HCT116 (cell line): ENCODE measurements at regions not wholly inside any gene's neighbourhood (a gene's known extent, or its start where the extent isn't known, plus 50 kb on each side); places are given as distances from the start of the nearest gene placed in this dataset.

Experiments
- ATAC-seq: fragments of 200-7000 bp; cut with Tn5 transposase; 2 replicates; pipeline ENCODE4 v1.9.1; 2020; ENCODE audit warnings: mild to moderate bottlenecking, moderate library complexity
- BruUV-seq: library from RNA; stranded (reverse); fragments of 400-500 nt; replicated peaks from 2 replicates; lab custom pipeline; 2021; lab: Mats Ljungman, UMichigan
- CTCF ChIA-PET: fragments of 300-600 bp; sonication (Branson Sonifier 250); formaldehyde crosslinking; loops from one replicate; lab custom pipeline; 2021; ENCODE audit warnings: antibody characterized with exemption; lab: Charles Lee
- POLR2A ChIA-PET: fragments of 300-600, 350-600 bp; sonication (Branson Sonifier 250); formaldehyde crosslinking; loops from one replicate; lab custom pipeline; 2021; ENCODE audit warnings: antibody characterized with exemption; lab: Charles Lee
- RAD21 ChIA-PET, 2 experiments: fragments of 300-600 bp; sonication (Branson Sonifier 250); formaldehyde crosslinking; loops; one replicate each; lab custom pipeline; 2023; ENCODE audit warnings: low total read pairs in 2 of 2; ENCODE audit not compliant: uncharacterized antibody in 2 of 2, unreplicated experiment in 2 of 2, low non-redundant PET in 1 of 2; lab: Charles Lee
- DNase-seq: peaks from one replicate; pipeline ENCODE4 v3.0.0-alpha.2; 2010; ENCODE audit warnings: low read depth, low spot score
- H2AFZ ChIP-seq: fragments of 200-600 bp; shearing (Covaris generic), sonication (generic); 2 replicates; pipeline ENCODE4 v1.6.1; 2017; ENCODE audit warnings: low read depth, mixed run types, mixed read lengths, antibody characterized with exemption, low read length; ENCODE audit not compliant: poor library complexity, severe bottlenecking
- H3K27ac ChIP-seq: 2 replicates; pipeline ENCODE4 v1.5.1; 2012; ENCODE audit warnings: low read depth, low read length
- H3K27me3 ChIP-seq: fragments of 200-600 bp; sonication (generic); 2 replicates; pipeline ENCODE4 v1.6.1; 2016; ENCODE audit warnings: mixed run types, low read length, mixed read lengths; ENCODE audit not compliant: insufficient read depth
- H3K36me3 ChIP-seq, 2 experiments: fragments of 200-500 bp in 1 of 2; fragments of 200-600 bp in 1 of 2; sonication (Bioruptor generic) in 1 of 2; sonication (generic) in 1 of 2; 2 replicates each; pipeline versions ENCODE4 v1.5.1 to v1.6.1; 2014 to 2016; ENCODE audit warnings: low read length in 2 of 2, inconsistent platforms in 1 of 2, mixed read lengths in 1 of 2, mixed run types in 1 of 2; ENCODE audit not compliant: insufficient read depth in 2 of 2, control insufficient read depth in 1 of 2
- H3K4me1 ChIP-seq, 2 experiments: fragments of 200-600 bp in 1 of 2; sonication (generic) in 1 of 2; 2 replicates each; pipeline versions ENCODE4 v1.5.1 to v1.6.1; 2012 to 2017; ENCODE audit warnings: low read length in 2 of 2, inconsistent platforms in 1 of 2, mild to moderate bottlenecking in 1 of 2, mixed read lengths in 1 of 2, mixed run types in 1 of 2, moderate library complexity in 1 of 2; ENCODE audit not compliant: insufficient read depth in 2 of 2, control insufficient read depth in 1 of 2
- H3K4me2 ChIP-seq: fragments of 200-600 bp; sonication (generic); 2 replicates; pipeline ENCODE4 v1.6.1; 2017; ENCODE audit warnings: mixed run types, low read length, mixed read lengths
- H3K4me3 ChIP-seq, 2 experiments: fragments of 200-600 bp in 1 of 2; sonication (generic) in 1 of 2; replicated peaks in 1 of 2; 2 replicates each; pipeline ENCODE4 v1.5.1; 2011 to 2016; ENCODE audit warnings: low read length in 2 of 2, control low read depth in 1 of 2, low read depth in 1 of 2, mild to moderate bottlenecking in 1 of 2, mixed read lengths in 1 of 2, mixed run types in 1 of 2
- H3K79me2 ChIP-seq: fragments of 200-600 bp; sonication (generic); 2 replicates; pipeline ENCODE4 v1.6.1; 2017; ENCODE audit warnings: mild to moderate bottlenecking, mixed run types, low read length, moderate library complexity, mixed read lengths; ENCODE audit not compliant: insufficient read depth
- H3K9ac ChIP-seq: fragments of 200-600 bp; sonication (generic); 2 replicates; pipeline ENCODE4 v1.6.1; 2016; ENCODE audit warnings: low read length, mixed read lengths
- H3K9me2 ChIP-seq: fragments of 200-600 bp; sonication (generic), shearing (Covaris generic); 2 replicates; pipeline ENCODE4 v1.6.1; 2017; ENCODE audit warnings: mixed run types, mild to moderate bottlenecking, moderate library complexity; ENCODE audit not compliant: insufficient read depth
- H3K9me3 ChIP-seq, 2 experiments: fragments of 200-500 bp in 1 of 2; fragments of 200-600 bp in 1 of 2; sonication (Bioruptor generic) in 1 of 2; sonication (generic) in 1 of 2; 2 replicates each; pipeline ENCODE4 v1.6.1; 2014 to 2017; ENCODE audit warnings: low read length in 2 of 2, mixed read lengths in 2 of 2, inconsistent platforms in 1 of 2, low read depth in 1 of 2, mild to moderate bottlenecking in 1 of 2, mixed run types in 1 of 2, moderate library complexity in 1 of 2; ENCODE audit not compliant: control insufficient read depth in 1 of 2, insufficient read depth in 1 of 2
- H4K20me1 ChIP-seq: fragments of 200-600 bp; sonication (generic), shearing (Covaris generic); 2 replicates; pipeline ENCODE4 v1.6.1; 2017; ENCODE audit warnings: mixed run types, mild to moderate bottlenecking, moderate library complexity; ENCODE audit not compliant: insufficient read depth
- CBX3 ChIP-seq: IDR thresholded peaks from 2 replicates; pipeline ENCODE4 v1.6.1; 2012; ENCODE audit warnings: low read depth
- CEBPB ChIP-seq: IDR thresholded peaks from 2 replicates; pipeline ENCODE4 v1.6.1; 2012; ENCODE audit warnings: low read depth
- ELF1 ChIP-seq: IDR thresholded peaks from 2 replicates; pipeline ENCODE4 v1.6.1; 2012; ENCODE audit warnings: low read depth, borderline replicate concordance
- EZH2 ChIP-seq: fragments of 200-600 bp; sonication (generic); IDR thresholded peaks from 2 replicates; pipeline ENCODE4 v1.6.1; 2017; ENCODE audit warnings: antibody characterized with exemption, mixed run types
- EZH2phosphoT487 ChIP-seq: fragments of 200-600 bp; IDR thresholded peaks from 2 replicates; pipeline ENCODE4 v1.6.1; 2018; ENCODE audit warnings: antibody characterized with exemption, borderline replicate concordance
- FOSL1 ChIP-seq: IDR thresholded peaks from 2 replicates; pipeline ENCODE4 v1.6.1; 2012; ENCODE audit warnings: low read depth
- MAX ChIP-seq: IDR thresholded peaks from 2 replicates; pipeline ENCODE4 v1.6.1; 2012
- POLR2AphosphoS5 ChIP-seq: IDR thresholded peaks from 2 replicates; pipeline ENCODE4 v1.6.1; 2011; ENCODE audit warnings: mild to moderate bottlenecking, low read depth, low read length, moderate library complexity
- RAD21 ChIP-seq: IDR thresholded peaks from 2 replicates; pipeline ENCODE4 v1.6.1; 2012; ENCODE audit warnings: low read depth, mild to moderate bottlenecking
- SIN3A ChIP-seq: IDR thresholded peaks from 2 replicates; pipeline ENCODE4 v1.6.1; 2012; ENCODE audit warnings: low read depth
- SP1 ChIP-seq: IDR thresholded peaks from 2 replicates; pipeline ENCODE4 v1.6.1; 2012; ENCODE audit warnings: low read depth
- YY1 ChIP-seq: IDR thresholded peaks from 2 replicates; pipeline ENCODE4 v1.6.1; 2011; ENCODE audit warnings: low read length, low read depth, moderate library complexity, mild to moderate bottlenecking; ENCODE audit not compliant: insufficient replicate concordance; ENCODE audit errors: extremely low read depth
- ZBTB33 ChIP-seq: IDR thresholded peaks from 2 replicates; pipeline ENCODE4 v1.6.1; 2011; ENCODE audit warnings: mild to moderate bottlenecking, low read length, moderate library complexity; ENCODE audit not compliant: insufficient replicate concordance; ENCODE audit errors: extremely low read depth
- ZFX ChIP-seq: fragments of 450-650 bp; IDR thresholded peaks from 2 replicates; pipeline ENCODE4 v1.6.1; 2017
- intact Hi-C: fragments of 100-400 bp; cut with micrococcal nuclease; formaldehyde crosslinking; loops from 2 replicates; pipeline ENCODE4 v1.10.0; 2022
- TF ChIP-seq, protein P1 (sequence below): IDR thresholded peaks from 2 replicates; pipeline ENCODE4 v1.6.1; 2012
- TF ChIP-seq, protein P2 (sequence below), 3 experiments: fragments of 200-600 bp in 1 of 3; sonication (generic) in 1 of 3; IDR thresholded peaks in 2 of 3; conservative IDR thresholded peaks in 1 of 3; 2 replicates each; pipeline ENCODE4 v1.5.1; 2012 to 2017; ENCODE audit warnings: low read depth in 2 of 3, low read length in 2 of 3, antibody characterized with exemption in 1 of 3, borderline replicate concordance in 1 of 3, control low read depth in 1 of 3, mild to moderate bottlenecking in 1 of 3, mixed read lengths in 1 of 3, mixed run types in 1 of 3, moderate library complexity in 1 of 3; ENCODE audit not compliant: insufficient read depth in 1 of 3

GRCh38 chr3:139099968-139100817, 55.5 kb upstream of the PRR23C start (continued):
- no peak for TF ChIP-seq FOSL1

DNA sequence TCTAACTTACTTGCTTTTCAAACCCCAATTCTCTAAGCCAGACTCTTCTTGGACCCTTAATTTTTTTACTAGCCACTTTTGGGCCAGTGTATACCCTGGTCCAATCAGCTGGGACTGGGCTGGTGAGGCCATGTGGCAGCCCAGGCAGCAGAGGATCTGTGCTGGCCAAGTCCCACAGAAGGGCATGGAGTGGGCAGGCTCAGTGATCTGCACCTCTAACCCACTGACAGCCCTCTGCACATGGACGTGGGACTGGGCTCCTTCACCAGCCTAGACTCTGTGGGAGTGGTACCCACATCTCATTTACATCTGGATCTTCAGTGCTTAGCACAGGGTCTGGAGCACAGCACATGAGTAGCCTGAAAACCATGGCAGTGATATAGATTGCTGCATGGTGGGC, 56.1 kb upstream of the PRR23C start:
- Histone ChIP-seq H4K20me1 (no peaks in the 10 kb centered on the region), H3K4me2 (no peak overlapping the region), H3K4me1 (no peaks in the 10 kb centered on the region), H3K27ac (no peak overlapping the region), H3K79me2 (no peaks in the 10 kb centered on the region), H3K27me3 (no peaks in the 10 kb centered on the region), H3K9me3 (no peaks in the 10 kb centered on the region), H3K9me2 (no peaks in the 10 kb centered on the region), H3K36me3 (no peaks in the 10 kb centered on the region), H2AFZ (no peak overlapping the region), H3K9ac (no peak overlapping the region), H3K4me3 (no peak overlapping the region)
- DNase-seq (no peak), ATAC-seq (no peak)
- BruUV-seq, result no TSS peak
- no peak for TF ChIP-seq CBX3
- TF ChIP-seq, protein P1, sequence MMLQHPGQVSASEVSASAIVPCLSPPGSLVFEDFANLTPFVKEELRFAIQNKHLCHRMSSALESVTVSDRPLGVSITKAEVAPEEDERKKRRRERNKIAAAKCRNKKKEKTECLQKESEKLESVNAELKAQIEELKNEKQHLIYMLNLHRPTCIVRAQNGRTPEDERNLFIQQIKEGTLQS, result no peak
- TF ChIP-seq ZBTB33, result no peak
- TF ChIP-seq, protein P2, sequence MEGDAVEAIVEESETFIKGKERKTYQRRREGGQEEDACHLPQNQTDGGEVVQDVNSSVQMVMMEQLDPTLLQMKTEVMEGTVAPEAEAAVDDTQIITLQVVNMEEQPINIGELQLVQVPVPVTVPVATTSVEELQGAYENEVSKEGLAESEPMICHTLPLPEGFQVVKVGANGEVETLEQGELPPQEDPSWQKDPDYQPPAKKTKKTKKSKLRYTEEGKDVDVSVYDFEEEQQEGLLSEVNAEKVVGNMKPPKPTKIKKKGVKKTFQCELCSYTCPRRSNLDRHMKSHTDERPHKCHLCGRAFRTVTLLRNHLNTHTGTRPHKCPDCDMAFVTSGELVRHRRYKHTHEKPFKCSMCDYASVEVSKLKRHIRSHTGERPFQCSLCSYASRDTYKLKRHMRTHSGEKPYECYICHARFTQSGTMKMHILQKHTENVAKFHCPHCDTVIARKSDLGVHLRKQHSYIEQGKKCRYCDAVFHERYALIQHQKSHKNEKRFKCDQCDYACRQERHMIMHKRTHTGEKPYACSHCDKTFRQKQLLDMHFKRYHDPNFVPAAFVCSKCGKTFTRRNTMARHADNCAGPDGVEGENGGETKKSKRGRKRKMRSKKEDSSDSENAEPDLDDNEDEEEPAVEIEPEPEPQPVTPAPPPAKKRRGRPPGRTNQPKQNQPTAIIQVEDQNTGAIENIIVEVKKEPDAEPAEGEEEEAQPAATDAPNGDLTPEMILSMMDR (IDR thresholded peaks at IDR 0.05 in 2 of 3, conservative IDR thresholded peaks at IDR 0.05 in 1 of 3; ENCODE audit: borderline replicate concordance in 1 of 3, insufficient read depth in 1 of 3, low read depth in 2 of 3, low read length in 2 of 3), result no peak
- TF ChIP-seq EZH2, result no peak
- no peak for TF ChIP-seq MAX
- TF ChIP-seq SP1, result no peak
- no peak for TF ChIP-seq ZFX
- TF ChIP-seq POLR2AphosphoS5, result no peak
- no peak for TF ChIP-seq CEBPB
- no peak for TF ChIP-seq FOSL1
- no peak for TF ChIP-seq RAD21
- TF ChIP-seq ELF1, result no peak
- TF ChIP-seq EZH2phosphoT487, result no peak
- no peak for TF ChIP-seq YY1
- no peak for TF ChIP-seq SIN3A
- ChIA-PET POLR2A (no interaction called here), RAD21 (no interaction called here), CTCF (interaction anchor here (1.0 kb wide), 1 partner anchor 11 kb away, joined by 3 read pairs; no protein-coding TSS in a partner anchor)
- intact Hi-C loops, result no loop called here
